ENCODE measurements at regions not wholly inside any gene's neighbourhood (a gene's known extent, or its start where the extent isn't known, plus 50 kb on each side); places are given as distances from the start of the nearest gene placed in this dataset.

DNA sequence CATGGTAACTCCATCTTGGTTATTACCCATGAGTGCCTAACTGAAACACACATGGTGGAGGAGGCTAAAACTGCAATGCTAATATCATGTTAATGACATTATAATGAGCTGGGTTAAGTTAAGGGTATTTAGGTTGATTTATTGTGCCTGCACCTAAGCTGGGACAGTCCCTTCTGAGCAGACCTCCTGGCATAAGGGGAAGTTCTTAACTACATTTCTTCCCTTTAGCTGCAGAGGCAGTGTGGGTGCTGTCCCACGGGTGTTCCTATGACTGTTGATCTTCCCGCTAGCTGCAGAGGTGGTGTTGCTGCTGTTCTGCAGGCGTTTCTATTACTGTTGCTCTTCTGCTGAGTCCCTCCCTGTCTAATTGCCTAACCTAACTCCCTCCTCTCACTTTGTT is 183.9 kb downstream of the LURAP1L start:
- TF ChIP-seq, protein P1, sequence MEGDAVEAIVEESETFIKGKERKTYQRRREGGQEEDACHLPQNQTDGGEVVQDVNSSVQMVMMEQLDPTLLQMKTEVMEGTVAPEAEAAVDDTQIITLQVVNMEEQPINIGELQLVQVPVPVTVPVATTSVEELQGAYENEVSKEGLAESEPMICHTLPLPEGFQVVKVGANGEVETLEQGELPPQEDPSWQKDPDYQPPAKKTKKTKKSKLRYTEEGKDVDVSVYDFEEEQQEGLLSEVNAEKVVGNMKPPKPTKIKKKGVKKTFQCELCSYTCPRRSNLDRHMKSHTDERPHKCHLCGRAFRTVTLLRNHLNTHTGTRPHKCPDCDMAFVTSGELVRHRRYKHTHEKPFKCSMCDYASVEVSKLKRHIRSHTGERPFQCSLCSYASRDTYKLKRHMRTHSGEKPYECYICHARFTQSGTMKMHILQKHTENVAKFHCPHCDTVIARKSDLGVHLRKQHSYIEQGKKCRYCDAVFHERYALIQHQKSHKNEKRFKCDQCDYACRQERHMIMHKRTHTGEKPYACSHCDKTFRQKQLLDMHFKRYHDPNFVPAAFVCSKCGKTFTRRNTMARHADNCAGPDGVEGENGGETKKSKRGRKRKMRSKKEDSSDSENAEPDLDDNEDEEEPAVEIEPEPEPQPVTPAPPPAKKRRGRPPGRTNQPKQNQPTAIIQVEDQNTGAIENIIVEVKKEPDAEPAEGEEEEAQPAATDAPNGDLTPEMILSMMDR (IDR thresholded peaks at IDR 0.05; ENCODE audit: poor library complexity, severe bottlenecking) = no peak
- no peak for TF ChIP-seq TAF1 (IDR thresholded peaks at IDR 0.05; ENCODE audit: low read depth)
- TF ChIP-seq, protein P2, sequence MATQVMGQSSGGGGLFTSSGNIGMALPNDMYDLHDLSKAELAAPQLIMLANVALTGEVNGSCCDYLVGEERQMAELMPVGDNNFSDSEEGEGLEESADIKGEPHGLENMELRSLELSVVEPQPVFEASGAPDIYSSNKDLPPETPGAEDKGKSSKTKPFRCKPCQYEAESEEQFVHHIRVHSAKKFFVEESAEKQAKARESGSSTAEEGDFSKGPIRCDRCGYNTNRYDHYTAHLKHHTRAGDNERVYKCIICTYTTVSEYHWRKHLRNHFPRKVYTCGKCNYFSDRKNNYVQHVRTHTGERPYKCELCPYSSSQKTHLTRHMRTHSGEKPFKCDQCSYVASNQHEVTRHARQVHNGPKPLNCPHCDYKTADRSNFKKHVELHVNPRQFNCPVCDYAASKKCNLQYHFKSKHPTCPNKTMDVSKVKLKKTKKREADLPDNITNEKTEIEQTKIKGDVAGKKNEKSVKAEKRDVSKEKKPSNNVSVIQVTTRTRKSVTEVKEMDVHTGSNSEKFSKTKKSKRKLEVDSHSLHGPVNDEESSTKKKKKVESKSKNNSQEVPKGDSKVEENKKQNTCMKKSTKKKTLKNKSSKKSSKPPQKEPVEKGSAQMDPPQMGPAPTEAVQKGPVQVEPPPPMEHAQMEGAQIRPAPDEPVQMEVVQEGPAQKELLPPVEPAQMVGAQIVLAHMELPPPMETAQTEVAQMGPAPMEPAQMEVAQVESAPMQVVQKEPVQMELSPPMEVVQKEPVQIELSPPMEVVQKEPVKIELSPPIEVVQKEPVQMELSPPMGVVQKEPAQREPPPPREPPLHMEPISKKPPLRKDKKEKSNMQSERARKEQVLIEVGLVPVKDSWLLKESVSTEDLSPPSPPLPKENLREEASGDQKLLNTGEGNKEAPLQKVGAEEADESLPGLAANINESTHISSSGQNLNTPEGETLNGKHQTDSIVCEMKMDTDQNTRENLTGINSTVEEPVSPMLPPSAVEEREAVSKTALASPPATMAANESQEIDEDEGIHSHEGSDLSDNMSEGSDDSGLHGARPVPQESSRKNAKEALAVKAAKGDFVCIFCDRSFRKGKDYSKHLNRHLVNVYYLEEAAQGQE (IDR thresholded peaks at IDR 0.05; ENCODE audit: borderline replicate concordance) = no peak
- no peak for TF ChIP-seq EZH2 (IDR thresholded peaks at IDR 0.05; ENCODE audit: borderline replicate concordance, insufficient read depth, low read length, poor library complexity, severe bottlenecking)
- TF ChIP-seq EP300 (conservative IDR thresholded peaks at IDR 0.05; ENCODE audit: poor library complexity, severe bottlenecking) = no peak
- TF ChIP-seq POLR2AphosphoS5 (IDR thresholded peaks at IDR 0.05) = no peak
- no peak for TF ChIP-seq SMC3 (conservative IDR thresholded peaks at IDR 0.05; ENCODE audit: poor library complexity)
- no peak for TF ChIP-seq RAD21 (conservative IDR thresholded peaks at IDR 0.05)
- TF ChIP-seq MXI1 (conservative IDR thresholded peaks at IDR 0.05; ENCODE audit: poor library complexity, severe bottlenecking) = no peak

Measured in neural cell (in vitro differentiated cells).